CD1c-positive myeloid dendritic cell (primary cell): ENCODE measurements at regions not wholly inside any gene's neighbourhood (a gene's known extent, or its start where the extent isn't known, plus 50 kb on each side); places are given as distances from the start of the nearest gene placed in this dataset.
"Not testable (repeated sequence)": the region's sequence is repeated elsewhere in the genome, so short reads cannot be mapped to it uniquely, and the experiment has no call there.

Experiments
- DNase-seq: peaks from one replicate; pipeline ENCODE4 v3.0.0-alpha.2; 2016; ENCODE audit errors: extremely low spot score

DNA sequence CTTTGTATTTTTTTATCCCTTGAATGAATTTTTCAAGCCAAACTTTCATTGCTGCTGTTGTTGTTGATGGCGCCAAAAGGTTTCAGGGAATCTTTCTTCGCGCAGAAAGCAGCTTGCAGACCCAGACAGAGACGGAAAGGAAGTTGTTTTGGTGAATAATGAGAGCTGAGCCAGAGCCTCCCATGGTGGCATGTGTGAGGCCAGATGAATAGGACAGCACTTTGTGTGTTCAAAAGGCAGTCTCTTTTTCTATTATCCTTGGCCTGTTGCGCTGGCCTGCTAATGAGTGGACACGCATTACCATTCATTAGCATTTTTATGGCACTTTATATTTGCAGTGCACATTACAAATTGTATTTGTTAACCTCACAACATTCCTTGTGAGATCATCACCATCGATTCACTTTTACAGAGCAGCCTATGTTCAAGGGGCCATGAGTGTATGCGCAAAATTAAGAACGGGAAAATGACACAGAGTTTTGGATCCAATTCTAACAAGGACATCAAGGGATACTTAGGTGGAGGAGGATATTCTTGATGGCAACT is 754.7 kb downstream of the BCL11A start:
- no peak for DNase-seq

DNA sequence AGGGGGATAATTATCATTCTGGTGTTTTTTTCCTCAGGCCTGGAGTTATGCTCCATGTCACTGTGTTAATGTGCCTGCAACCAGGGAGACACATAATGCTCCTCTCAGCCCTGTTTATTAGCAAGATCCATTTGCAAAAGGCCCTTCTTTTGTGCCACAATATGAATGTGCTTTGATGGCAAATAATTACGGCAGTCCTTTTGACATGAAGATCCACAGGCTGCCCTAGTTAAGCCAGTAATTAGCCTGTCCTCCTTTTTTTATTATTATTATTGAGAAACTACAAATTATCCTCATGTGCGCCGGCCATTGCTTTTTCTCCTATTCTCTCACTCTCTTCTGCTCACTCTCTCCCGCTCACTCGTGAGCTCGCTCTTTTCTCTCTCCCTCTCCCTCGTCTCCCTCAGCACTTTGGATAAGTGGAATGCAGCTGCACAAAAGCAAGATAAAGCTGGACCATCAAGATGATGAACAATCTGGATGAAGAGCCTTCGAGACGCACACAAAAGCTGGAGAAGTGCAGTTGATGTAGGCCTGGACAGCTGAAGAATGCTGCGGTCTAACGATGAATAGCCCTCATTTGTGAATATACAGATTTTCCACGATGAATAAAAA is 762.3 kb downstream of the BCL11A start:
- DNase-seq: no peak

DNA sequence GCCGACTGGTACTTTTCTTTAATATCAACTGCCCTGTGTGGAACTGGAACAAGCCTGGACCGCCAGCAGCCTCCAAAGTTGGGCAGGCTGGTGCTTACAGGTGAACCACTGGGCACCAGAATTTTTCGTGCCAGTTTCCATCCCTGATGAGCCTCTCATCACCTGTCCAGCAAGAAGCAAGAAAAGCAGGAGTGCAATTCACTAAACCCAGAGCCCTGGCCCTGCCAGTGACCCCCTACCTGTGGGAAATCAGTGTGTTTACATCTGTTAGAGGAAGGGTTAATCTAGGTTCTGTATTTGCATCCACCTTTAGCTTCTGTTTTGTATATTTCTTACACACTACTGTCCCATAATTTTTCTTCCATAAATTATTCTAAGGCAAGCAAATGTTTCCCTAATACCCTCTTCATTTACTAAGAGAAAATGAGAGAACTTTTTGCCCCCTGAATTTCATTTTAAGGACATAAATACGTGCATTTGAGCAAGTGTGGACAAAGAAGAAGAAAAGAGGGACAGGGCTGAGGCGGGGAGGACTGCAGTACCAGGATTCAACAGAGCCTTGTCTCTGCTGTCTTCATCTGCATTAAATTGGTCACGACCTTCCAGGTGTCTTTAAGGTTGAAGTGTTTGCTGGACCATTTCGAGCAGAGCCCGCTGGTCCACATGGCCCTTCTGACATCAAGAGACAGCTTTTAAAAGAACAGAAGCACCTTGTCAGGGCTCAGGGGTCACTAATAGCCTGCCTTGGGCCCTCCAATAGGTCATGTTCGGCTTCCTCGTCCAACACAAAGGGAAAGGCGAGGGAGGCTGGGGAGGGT is 763.1 kb downstream of the BCL11A start:
- DNase-seq: no peak

DNA sequence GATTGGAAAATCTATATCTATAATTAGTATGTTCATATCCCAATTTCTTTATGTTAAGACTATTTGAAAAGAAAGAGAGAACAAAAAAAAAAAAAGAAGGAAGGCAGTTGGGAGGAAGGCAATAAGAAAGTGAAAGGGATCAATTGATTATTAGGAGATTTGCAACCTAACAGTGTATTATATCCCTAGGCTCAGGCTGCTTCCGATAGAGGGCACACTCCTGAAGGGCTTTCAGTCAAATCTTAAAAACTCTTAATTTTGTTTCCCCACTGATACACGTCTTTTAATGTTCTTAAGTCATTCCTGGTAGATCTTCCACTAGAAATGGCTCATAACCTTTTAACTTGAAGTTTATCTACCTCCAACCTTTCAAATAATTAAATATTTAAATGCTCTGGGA is 763.9 kb downstream of the BCL11A start:
- no peak for DNase-seq

DNA sequence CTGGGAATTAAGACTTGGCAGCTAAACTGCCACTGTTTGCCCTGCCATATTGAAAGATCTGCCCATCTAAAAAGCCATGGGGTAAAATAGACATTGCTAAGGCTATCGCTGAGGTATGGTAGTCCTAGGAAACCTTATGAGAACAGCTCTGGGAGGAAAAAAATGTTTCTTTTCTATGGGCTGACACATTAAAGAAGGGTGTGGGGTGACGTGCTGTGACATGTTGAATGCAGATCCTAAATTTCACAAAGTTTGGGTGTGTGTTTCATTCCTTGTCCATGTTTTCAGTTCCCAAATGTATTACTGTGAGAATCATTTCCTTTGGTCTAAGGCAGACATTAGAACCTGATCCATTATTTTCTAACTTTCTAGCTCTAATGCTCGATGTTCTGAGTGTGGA is 766.4 kb downstream of the BCL11A start:
- no peak for DNase-seq

DNA sequence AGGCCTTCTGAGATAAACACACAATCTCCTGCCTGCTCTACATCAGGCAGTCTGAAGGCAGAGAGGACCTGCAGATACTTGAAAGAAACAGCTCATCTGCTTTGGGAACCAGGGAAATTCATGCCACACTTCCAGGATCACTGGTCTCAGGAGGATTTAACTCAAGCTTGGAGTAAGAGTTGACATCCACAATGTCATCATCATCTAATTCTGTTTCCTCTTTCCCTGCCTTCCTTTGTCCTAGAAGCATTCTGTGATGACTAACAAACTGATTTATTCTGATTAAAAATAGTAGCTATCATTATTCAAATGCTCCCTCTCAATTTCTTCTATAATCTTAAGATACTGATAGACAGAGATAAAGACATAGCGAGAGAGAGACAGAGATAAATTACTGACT is 766.8 kb downstream of the BCL11A start:
- no peak for DNase-seq

DNA sequence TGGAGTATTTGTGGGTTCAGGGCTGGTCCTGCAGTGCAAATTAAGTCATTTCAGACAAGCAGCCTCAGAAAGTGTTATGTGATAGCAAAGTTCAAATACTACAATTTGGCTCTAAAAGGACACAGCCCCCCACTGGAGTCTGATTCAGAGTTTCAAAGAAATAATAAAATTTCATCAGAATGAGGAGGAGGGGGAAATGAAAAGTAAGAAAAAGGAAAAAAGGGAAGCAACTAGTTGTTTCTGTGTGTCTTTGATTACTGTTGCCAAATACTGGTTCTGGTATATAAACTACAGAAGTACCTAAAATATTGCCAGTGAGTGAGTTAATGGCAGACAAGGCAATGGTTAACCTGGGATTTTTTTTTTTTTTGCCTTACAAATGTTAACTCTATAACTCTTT is 773.9 kb downstream of the BCL11A start:
- DNase-seq: peak; percentile 37

DNA sequence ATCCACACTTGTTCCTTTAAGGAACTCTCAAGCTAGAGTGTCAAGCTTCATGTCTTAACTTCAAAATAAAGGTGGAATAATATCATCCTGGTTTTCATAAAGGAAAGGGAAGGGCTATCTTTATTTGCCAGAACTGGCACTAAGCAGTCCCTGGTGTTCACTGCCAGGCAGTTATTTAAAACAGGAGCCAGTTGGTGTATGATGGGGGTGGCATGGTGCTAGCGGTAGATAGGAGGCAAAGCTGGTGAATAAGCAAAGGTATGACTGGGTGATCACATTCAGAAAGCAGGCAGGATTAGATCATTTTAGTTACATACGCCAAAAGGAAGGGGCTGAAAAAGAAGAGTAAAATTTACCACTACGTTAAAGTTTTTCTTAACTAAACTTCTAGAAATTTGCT is 776.3 kb downstream of the BCL11A start:
- no peak for DNase-seq

DNA sequence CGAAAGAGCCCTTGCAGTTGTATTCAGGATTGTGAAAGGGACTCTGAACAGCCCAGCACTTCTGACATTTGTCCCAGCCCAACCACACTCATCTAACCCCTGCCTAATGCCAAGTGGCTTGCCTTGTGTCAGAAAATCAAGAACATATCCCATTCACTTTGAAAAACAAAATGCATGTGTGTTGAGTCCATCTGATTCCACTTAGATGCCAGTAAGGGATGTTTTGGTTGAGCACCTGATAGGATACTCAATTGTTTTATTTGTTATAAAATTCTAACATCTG is 776.8 kb downstream of the BCL11A start:
- DNase-seq: no peak

DNA sequence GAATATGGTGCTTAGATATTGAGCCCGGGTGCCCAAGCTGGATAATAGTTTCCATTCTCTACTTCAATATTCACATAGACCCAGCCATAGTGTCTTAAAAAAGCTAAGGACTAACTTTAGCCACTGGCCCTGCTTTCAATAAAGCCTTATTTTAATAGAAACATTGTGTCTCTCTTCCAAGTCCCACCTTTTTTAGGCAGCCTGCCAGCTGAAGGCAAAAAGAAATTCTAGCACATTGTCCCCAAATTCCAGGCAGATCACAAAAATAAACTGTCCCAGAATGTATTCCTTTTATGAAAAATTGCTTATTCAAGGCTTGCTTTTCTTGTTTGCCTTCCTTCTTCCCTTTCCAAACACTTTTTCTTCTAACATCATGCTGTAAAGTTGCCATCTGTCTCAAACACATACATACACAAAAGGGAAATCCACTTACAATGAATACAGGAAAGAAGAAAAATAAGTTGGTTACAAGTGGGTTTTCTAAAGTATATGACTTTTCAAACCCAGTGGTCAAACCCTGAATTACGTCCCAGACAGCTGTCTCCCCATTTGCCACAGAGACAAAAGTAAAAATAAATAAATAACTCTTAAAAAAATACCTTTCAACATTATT is 778.5 kb downstream of the BCL11A start:
- DNase-seq: no peak

DNA sequence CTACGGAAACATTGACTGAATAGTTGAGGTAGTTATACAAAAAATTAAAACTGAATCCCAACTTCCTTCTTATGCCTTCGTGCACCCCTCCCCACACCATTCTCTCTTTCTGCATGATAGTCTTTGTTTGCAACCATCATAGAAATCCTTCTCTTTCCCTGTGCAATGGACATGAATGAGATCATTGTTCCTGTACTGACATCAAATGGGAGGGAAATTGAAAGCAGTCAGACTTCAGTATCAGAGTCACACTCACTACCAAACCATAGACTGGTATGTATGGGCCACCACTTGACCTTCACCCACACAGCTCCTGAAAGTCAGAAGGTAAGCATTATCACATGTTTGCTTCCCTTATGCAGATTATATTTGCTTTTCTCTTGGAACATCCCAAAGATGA is 782.8 kb downstream of the BCL11A start:
- DNase-seq: no peak

DNA sequence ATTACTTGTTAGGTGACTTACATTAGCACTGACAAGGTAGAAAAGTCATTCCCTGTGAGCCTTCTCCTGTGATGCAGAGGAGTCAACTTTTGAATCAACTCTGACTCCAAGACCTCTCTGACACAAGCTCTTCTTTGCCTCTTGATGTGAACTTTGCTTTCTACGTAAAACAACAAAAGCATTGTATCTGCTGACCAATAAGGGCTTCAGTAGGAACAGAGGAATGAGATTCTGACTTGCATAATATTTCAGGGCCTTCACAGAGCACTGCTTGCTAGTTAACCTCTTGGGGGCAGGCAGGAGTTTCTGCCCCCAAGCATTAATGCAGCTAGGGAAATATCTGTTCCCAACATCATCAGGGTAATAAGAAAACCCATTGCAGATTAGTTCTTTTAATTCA is 791.5 kb downstream of the BCL11A start:
- DNase-seq: no peak

DNA sequence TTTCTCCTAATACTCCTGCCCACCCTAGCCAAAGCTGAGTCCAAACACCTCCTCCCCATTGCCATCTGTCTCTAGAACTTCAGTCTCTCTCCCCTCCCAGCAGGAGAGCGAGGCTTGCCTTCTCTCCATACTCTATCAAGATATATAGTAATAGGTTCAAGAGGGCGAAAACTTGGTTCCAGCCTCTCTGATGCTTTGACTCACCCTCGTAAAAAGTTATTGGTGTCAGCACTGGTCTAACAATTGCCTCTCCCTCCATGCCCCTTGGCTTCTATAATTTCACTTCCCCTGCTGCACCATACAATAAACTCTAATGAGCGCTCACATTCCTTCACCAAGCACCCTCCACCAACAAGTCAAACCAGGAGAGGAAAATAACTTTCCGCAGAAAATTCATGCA is 797.3 kb downstream of the BCL11A start:
- no peak for DNase-seq

DNA sequence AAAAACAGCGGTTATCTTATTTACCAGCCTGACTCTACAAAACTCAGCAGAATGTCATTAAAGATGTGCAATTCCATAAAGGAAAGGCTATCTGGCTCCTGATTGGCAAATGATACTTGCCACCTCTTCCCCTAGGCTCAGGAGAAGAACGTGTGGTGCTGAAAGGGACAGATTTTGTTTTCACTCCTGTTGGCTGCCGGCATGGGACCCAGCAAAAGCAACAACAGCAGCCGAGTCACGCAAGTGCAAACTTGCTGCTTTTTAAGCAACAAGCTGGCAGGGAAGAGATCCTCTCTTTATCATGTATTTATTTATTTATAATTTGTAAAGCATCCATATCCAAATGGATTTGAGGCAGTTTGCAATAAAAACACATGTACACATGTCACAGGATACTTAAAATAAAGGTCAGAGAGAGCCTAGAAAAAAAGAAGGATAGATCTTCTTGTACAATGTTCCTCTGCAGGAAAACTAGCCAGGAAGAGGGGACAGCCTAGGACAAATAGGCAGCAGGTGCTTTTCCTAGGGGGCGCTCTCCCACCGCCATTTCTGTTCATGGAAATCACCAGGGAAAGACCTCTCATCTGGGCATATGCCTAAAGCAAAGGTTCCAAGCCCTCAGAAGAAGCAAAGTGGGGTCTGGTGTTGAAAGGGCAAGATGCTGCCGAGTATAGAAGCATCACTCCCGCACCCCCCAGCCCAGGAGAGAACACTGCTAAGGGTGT is 799.3 kb downstream of the BCL11A start:
- no peak for DNase-seq

DNA sequence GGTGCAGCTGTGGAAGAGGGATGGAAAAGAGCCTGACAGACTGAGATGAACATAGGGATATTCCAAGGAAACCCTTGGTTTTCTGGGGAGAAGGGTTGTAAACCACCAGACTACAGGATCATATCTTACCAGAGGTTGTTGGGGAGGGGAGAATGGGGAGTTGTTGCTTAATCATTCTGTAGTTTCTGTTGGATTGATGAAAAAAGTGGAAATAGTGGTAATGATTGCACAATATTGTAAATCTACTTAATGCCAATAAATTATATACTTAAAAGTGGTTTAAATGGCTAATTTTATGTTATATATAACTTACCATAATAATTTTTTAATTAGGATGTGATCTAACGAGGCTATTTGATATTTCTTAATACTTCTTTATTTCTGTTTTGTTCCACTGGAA is 800.9 kb downstream of the BCL11A start:
- no peak for DNase-seq

DNA sequence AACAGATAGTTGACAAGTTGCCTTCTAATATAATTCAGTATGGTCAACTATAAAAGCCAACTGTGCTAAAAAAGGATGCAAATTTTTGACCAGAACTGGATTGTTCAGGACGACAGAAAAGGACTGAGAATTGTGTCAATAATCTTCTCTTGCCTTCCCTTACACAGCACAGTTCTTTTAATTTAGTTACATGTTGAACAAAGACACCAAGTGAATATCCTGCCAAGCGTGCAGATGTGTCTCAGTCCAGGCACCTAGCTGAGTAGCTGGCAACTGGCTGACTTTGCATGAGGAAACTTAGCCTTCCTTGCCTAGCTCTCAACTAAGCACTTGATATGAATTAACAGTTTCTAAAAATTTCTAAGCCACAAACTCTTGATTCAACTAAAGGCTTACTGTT is 801.4 kb downstream of the BCL11A start:
- no peak for DNase-seq

DNA sequence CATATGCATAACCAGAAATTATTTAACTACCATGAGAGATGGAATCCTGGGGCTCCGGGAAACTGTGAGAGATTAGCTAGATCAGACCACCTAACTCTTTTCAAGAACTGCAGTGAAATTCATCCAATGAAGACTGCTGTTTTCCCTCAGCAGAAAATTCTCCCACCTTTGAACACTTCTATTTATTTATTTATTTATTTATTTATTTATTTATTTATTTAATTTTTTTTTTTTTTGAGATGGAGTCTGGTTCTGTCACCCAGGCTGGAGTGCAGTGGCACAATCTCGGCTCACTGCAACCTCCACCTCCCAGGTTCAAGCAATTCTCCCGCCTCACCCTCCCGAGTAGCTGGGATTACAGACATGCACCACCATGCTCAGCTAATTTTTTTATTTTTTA is 802.2 kb downstream of the BCL11A start:
- not testable (repeated sequence) for DNase-seq

DNA sequence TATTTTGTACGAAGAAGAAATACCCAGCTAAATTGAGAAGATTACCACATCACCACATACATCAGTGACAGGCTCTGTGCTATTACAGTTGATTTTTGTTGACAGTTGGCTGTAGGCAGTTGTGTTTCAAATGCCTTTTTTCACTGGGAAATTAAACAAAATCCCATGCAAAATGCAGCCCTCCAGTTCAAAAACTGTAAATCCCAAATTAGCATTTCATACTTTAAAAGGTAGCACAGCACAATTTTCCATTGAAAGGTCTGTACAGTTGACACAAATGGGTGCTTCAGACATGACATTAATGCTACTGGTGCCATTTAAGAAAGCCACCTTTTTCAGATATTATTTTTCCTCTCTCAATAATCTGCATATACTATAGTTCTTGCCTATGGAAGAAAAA is 807.2 kb downstream of the BCL11A start:
- DNase-seq: no peak

DNA sequence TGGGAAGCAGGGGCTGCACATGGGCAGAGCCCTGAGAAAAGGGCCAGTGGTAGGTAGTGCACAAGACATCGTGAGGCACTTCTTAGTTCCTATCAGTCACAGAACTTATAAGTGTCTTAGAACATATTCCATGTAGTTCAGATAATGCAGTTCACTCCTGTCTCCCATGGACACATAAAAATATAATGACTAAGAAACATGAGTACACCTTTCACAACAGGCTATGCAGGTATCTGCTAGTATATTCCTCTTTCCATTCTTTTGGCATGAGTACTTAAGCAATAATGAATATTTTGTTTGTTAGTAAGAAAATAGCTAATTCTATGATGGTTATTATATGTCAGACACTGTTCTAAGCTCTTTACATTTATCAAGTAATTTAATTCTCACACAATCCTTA is 808.4 kb downstream of the BCL11A start:
- no peak for DNase-seq

DNA sequence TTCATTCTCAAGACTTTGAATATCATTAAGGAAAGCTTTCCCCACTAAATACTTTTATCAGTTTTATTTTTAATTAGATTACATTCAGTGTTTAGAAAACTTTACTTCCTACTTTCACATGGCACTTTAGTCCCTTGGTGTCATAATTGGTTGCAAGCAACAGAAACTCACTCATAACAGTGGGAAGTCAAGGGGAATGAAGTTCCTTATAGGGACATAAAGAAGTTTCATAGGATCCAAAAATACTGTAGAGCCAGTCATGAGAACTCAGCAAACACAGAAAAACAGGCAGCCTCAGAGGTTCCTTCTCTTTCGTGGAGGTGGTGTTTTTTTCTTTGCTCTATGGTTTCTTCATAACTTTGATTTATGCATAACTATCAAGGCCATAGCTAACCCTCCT is 809.0 kb downstream of the BCL11A start:
- DNase-seq: peak; percentile 43

DNA sequence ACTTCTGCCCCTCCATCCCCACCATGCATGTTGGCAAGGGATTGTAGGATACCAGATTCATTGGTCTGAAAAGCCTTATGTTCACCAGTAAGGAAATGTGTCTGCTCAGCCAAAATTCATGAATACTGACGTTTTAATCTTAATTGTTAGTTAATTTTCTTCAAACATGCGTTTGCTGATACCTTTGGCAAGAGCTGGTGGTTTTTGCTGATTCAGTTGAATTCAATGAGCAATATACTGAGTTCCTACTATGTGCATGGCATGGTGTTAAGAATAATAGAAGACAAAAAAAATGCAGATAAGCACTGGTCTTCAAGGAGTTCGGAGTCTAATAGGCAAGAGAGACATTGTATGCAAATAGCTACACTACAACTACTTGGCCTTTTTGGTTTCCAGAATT is 811.6 kb downstream of the BCL11A start:
- no peak for DNase-seq

DNA sequence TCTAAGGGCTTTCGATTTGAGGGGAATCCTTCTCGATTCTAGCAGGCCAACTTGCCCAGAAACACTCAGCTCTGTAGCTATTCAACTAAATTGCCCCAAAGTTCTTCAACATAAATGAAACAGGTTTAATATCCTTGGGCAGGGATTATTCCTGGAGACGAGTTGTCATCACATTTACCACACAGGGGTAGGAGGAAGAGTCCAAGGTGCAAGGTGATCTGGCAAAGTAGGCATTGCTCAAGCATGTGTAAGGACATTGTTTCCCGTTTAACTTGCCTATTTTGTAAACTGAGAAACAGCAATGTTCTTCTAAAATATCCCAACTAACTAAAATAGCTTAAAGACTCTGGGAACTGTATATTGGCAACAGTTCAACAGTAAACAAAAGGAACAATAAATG is 814.3 kb downstream of the BCL11A start:
- DNase-seq: no peak

DNA sequence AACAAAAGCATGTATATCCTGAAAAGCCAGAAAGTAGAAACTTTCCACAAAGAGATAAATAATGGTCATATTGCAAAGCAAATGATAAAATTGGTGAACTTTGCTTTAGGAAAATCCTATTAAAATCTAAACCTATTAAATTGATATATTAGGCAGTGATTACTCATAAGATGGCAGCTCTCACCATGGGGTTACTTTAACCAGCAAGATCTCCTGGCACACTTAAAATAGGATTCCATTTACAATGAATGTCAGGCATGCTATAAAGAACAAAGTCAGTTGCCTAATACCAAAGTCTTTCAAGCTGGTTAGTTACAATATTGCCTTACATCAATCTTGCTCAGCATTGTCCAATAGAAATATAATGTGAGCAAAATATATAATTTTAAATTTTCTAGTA is 816.2 kb downstream of the BCL11A start:
- no peak for DNase-seq
